H1 (cell line): ENCODE measurements at regions not wholly inside any gene's neighbourhood (a gene's known extent, or its start where the extent isn't known, plus 50 kb on each side); places are given as distances from the start of the nearest gene placed in this dataset.

Source experiments
- CTCF ChIA-PET: fragments of 300-600 bp; sonication (Branson Sonifier 250); formaldehyde crosslinking; loops from one replicate; lab custom pipeline; 2021; ENCODE audit not compliant: partially characterized antibody; lab: Charles Lee
- POLR2A ChIA-PET: fragments of 300-600 bp; sonication (Branson Sonifier 250); formaldehyde crosslinking; loops from one replicate; lab custom pipeline; 2021; ENCODE audit warnings: inconsistent platforms; ENCODE audit not compliant: partially characterized antibody; lab: Charles Lee
- DNase-seq, 2 experiments: peaks; one replicate each; pipeline versions ENCODE4 v3.0.0 to v3.0.0-alpha.2; 2010 to 2022; ENCODE audit warnings: low spot score in 2 of 2, low read depth in 1 of 2, mixed read lengths in 1 of 2
- FAIRE-seq: peaks from 2 replicates; lab custom pipeline; 2011; peaks lifted over from hg19 to GRCh38; lab: Jason Lieb, UNC
- H2AFZ ChIP-seq: 2 replicates; pipeline ENCODE4 v1.8.1; 2012; ENCODE audit warnings: low read length, inconsistent platforms
- H2AK5ac ChIP-seq: 2 replicates; pipeline ENCODE4 v1.6.1; 2013; ENCODE audit warnings: low read depth, low read length
- H2BK120ac ChIP-seq: replicated peaks from 2 replicates; pipeline ENCODE3; 2013; ENCODE audit warnings: low read depth, low read length, inconsistent platforms
- H2BK12ac ChIP-seq: 2 replicates; pipeline ENCODE4 v1.6.1; 2013; ENCODE audit warnings: low read depth, low read length
- H2BK15ac ChIP-seq: 2 replicates; pipeline ENCODE4 v1.6.1; 2013; ENCODE audit warnings: low read length
- H2BK20ac ChIP-seq: 2 replicates; pipeline ENCODE4 v1.6.1; 2013; ENCODE audit warnings: low read length
- H2BK5ac ChIP-seq: 2 replicates; pipeline ENCODE4 v1.6.1; 2013; ENCODE audit warnings: low read depth, low read length
- H3K14ac ChIP-seq: 2 replicates; pipeline ENCODE4 v1.6.1; 2013; ENCODE audit warnings: inconsistent platforms; ENCODE audit not compliant: insufficient read length
- H3K18ac ChIP-seq: 2 replicates; pipeline ENCODE4 v1.6.1; 2013; ENCODE audit warnings: low read length; ENCODE audit errors: extremely low read depth
- H3K23ac ChIP-seq: 2 replicates; pipeline ENCODE4 v1.6.1; 2013; ENCODE audit warnings: inconsistent platforms; ENCODE audit not compliant: insufficient read length
- H3K23me2 ChIP-seq: 2 replicates; pipeline ENCODE4 v1.6.1; 2013; ENCODE audit warnings: low read depth, low read length
- H3K27ac ChIP-seq: 2 replicates; pipeline ENCODE4 v1.6.1; 2011; ENCODE audit warnings: low read depth, low read length, inconsistent platforms
- H3K27me3 ChIP-seq, 4 experiments: replicated peaks in 1 of 4; 1 replicate in 1 of 4; 2 replicates in 3 of 4; pipeline versions ENCODE4 v1.6.1 to v1.8.1; 2011 to 2013; ENCODE audit warnings: low read length in 3 of 4, mild to moderate bottlenecking in 3 of 4, inconsistent platforms in 2 of 4, mixed read lengths in 2 of 4, moderate library complexity in 1 of 4; ENCODE audit not compliant: control insufficient read depth in 3 of 4, insufficient read depth in 3 of 4; ENCODE audit errors: extremely low read depth in 1 of 4
- H3K36me3 ChIP-seq, 4 experiments: 2 replicates each; pipeline versions ENCODE4 v1.6.1 to v1.8.1; 2011 to 2013; ENCODE audit warnings: mild to moderate bottlenecking in 4 of 4, low read length in 3 of 4, moderate library complexity in 2 of 4, control low read depth in 1 of 4, inconsistent platforms in 1 of 4; ENCODE audit not compliant: insufficient read depth in 4 of 4, control insufficient read depth in 2 of 4
- H3K4ac ChIP-seq: replicated peaks from 2 replicates; pipeline ENCODE3; 2013; ENCODE audit warnings: low read length, low read depth, mixed read lengths, inconsistent platforms; ENCODE audit not compliant: insufficient read length
- H3K4me1 ChIP-seq, 4 experiments: replicated peaks in 1 of 4; 1 replicate in 1 of 4; 2 replicates in 3 of 4; pipeline versions ENCODE4 v1.6.1 to v1.8.1; 2011 to 2013; ENCODE audit warnings: low read length in 3 of 4, inconsistent platforms in 2 of 4, mixed read lengths in 1 of 4; ENCODE audit not compliant: insufficient read depth in 4 of 4, control insufficient read depth in 3 of 4
- H3K4me2 ChIP-seq, 2 experiments: 2 replicates each; pipeline versions ENCODE4 v1.6.1 to v1.8.1; 2011 to 2013; ENCODE audit warnings: low read depth in 2 of 2, low read length in 2 of 2, control low read depth in 1 of 2, inconsistent platforms in 1 of 2, mild to moderate bottlenecking in 1 of 2; ENCODE audit not compliant: insufficient read depth in 1 of 2
- H3K4me3 ChIP-seq, 4 experiments: fragments of 200-600, 300-600 bp in 1 of 4; sonication (generic), shearing (Covaris generic), sonication (Bioruptor Twin) in 1 of 4; 2 replicates each; pipeline versions ENCODE4 v1.5.1 to v1.8.1; 2011 to 2016; ENCODE audit warnings: low read length in 4 of 4, low read depth in 3 of 4, control low read depth in 2 of 4, inconsistent platforms in 2 of 4, mild to moderate bottlenecking in 2 of 4, mixed read lengths in 1 of 4, moderate library complexity in 1 of 4; ENCODE audit not compliant: insufficient read depth in 2 of 4; ENCODE audit errors: extremely low read depth in 1 of 4
- H3K56ac ChIP-seq: replicated peaks from 2 replicates; pipeline ENCODE3; 2013; ENCODE audit warnings: low read depth, mild to moderate bottlenecking, mixed read lengths, low read length, inconsistent platforms; ENCODE audit not compliant: insufficient read length
- H3K79me1 ChIP-seq: 2 replicates; pipeline ENCODE4 v1.6.1; 2013; ENCODE audit warnings: low read depth, low read length, control low read depth
- H3K79me2 ChIP-seq, 2 experiments: 2 replicates each; pipeline versions ENCODE4 v1.6.1 to v1.8.1; 2012 to 2013; ENCODE audit warnings: low read length in 2 of 2, mild to moderate bottlenecking in 2 of 2, inconsistent platforms in 1 of 2; ENCODE audit not compliant: insufficient read depth in 2 of 2, control insufficient read depth in 1 of 2
- H3K9ac ChIP-seq, 4 experiments: replicated peaks in 1 of 4; 1 replicate in 1 of 4; 2 replicates in 3 of 4; pipeline versions ENCODE4 v1.6.1 to v1.8.1; 2011 to 2013; ENCODE audit warnings: low read depth in 3 of 4, low read length in 3 of 4, control low read depth in 2 of 4, mild to moderate bottlenecking in 2 of 4, moderate library complexity in 2 of 4, inconsistent platforms in 1 of 4; ENCODE audit errors: extremely low read depth in 1 of 4
- H3K9me3 ChIP-seq, 2 experiments: 2 replicates each; pipeline versions ENCODE4 v1.6.1 to v1.8.1; 2012 to 2013; ENCODE audit warnings: mild to moderate bottlenecking in 2 of 2, moderate library complexity in 2 of 2, control low read depth in 1 of 2, inconsistent platforms in 1 of 2, low read depth in 1 of 2, low read length in 1 of 2, mixed read lengths in 1 of 2; ENCODE audit not compliant: insufficient read depth in 2 of 2
- H4K20me1 ChIP-seq, 2 experiments: replicated peaks in 1 of 2; 2 replicates each; pipeline versions ENCODE3 to v1.8.1; 2011 to 2013; ENCODE audit warnings: inconsistent platforms in 2 of 2, low read length in 2 of 2, mild to moderate bottlenecking in 1 of 2; ENCODE audit not compliant: insufficient read depth in 2 of 2, control insufficient read depth in 1 of 2
- H4K5ac ChIP-seq: 2 replicates; pipeline ENCODE4 v1.6.1; 2013; ENCODE audit warnings: low read length, low read depth, mixed read lengths, inconsistent platforms; ENCODE audit not compliant: insufficient read length
- H4K8ac ChIP-seq: 2 replicates; pipeline ENCODE4 v1.8.0; 2013; ENCODE audit warnings: mild to moderate bottlenecking, moderate library complexity, low read length, inconsistent platforms; ENCODE audit not compliant: insufficient read depth; ENCODE audit errors: extremely low read depth
- H4K91ac ChIP-seq: replicated peaks from 2 replicates; pipeline ENCODE3; 2013; ENCODE audit warnings: low read length, mixed read lengths, inconsistent platforms; ENCODE audit not compliant: insufficient read length
- EP300 ChIP-seq, 2 experiments: IDR thresholded peaks; 1 replicate in 1 of 2; 2 replicates in 1 of 2; pipeline ENCODE4 v1.6.1; 2011 to 2012; ENCODE audit warnings: low read depth in 2 of 2, low read length in 2 of 2, mild to moderate bottlenecking in 2 of 2, borderline replicate concordance in 1 of 2, inconsistent platforms in 1 of 2, moderate library complexity in 1 of 2
- HDAC2 ChIP-seq, 2 experiments: fragments of 300-600 bp in 1 of 2; sonication (generic) in 1 of 2; IDR thresholded peaks; 2 replicates each; pipeline ENCODE4 v1.6.1; 2011 to 2012; ENCODE audit warnings: low read depth in 2 of 2, low read length in 2 of 2, mild to moderate bottlenecking in 2 of 2, moderate library complexity in 2 of 2, borderline replicate concordance in 1 of 2, inconsistent platforms in 1 of 2
- WGBS, 2 experiments: shearing (Covaris generic) in 1 of 2; methylation state at CpG; one replicate each; pipeline versions ENCODE4 v1.1.6 to v1.1.7; 2013 to 2015; ENCODE audit warnings: low lambda C conversion rate in 2 of 2, mixed read lengths in 2 of 2, inconsistent platforms in 1 of 2, low coverage in 1 of 2, missing lambda C conversion rate in 1 of 2; ENCODE audit not compliant: insufficient replicate concordance in 2 of 2, insufficient coverage in 1 of 2, insufficient read length in 1 of 2; ENCODE audit errors: extremely low coverage in 1 of 2, missing lambda C conversion rate in 1 of 2; 5-methylcytosine and 5-hydroxymethylcytosine counted together

GRCh38 chr7:116355424-116355765 lies 144.1 kb upstream of the CAV2 start:
- Histone ChIP-seq H3K4me2 (no peak overlapping the region), H3K14ac (no peak overlapping the region), H4K20me1 (no peaks in the 10 kb centered on the region), H3K9ac (no peak overlapping the region), H3K4me3 (no peak overlapping the region), H3K4ac (no peak overlapping the region), H3K9me3 (no peaks in the 10 kb centered on the region), H4K8ac (no peak overlapping the region), H4K91ac (no peak overlapping the region), H3K18ac (no peak overlapping the region), H3K79me1 (no peaks in the 10 kb centered on the region), H3K27ac (no peak overlapping the region), H2BK5ac (no peak overlapping the region), H3K4me1 (peaks cover 0 to 5% (median 0%) of the 10 kb centered on the region in 4 experiments; a peak in 1 of 7 replicates), H3K23ac (no peak overlapping the region), H3K27me3 (no peaks in the 10 kb centered on the region; a peak in 1 of 7 replicates), H2BK20ac (no peak overlapping the region), H2BK12ac (no peak overlapping the region), H3K36me3 (no peaks in the 10 kb centered on the region), H2AK5ac (no peak overlapping the region), H2BK120ac (no peak overlapping the region), H3K56ac (no peak overlapping the region), H4K5ac (no peak overlapping the region), H3K23me2 (no peaks in the 10 kb centered on the region), H2BK15ac (no peak overlapping the region), H3K79me2 (no peaks in the 10 kb centered on the region), H2AFZ (no peak overlapping the region)
- WGBS, 2 experiments, result 88% methylated on average over 2 of the region's 2 CpGs; no CpG with 5 or more reads in 1 of the 2 experiments
- ChIA-PET POLR2A (no interaction called here), CTCF (no interaction called here)
- DNase-seq, result no peak
- TF ChIP-seq EP300 (IDR thresholded peaks at IDR 0.05; ENCODE audit: borderline replicate concordance in 1 of 2, low read depth in 2 of 2, low read length in 2 of 2) (no peak), HDAC2 (IDR thresholded peaks at IDR 0.05; ENCODE audit: borderline replicate concordance in 1 of 2, low read depth in 2 of 2, low read length in 2 of 2) (no peak)
- FAIRE-seq, result no peak
